HG02884 (cell line): ENCODE measurements at regions not wholly inside any gene's neighbourhood (a gene's known extent, or its start where the extent isn't known, plus 50 kb on each side); places are given as distances from the start of the nearest gene placed in this dataset.

Experiments
- ATAC-seq: cut with Tn5 transposase; IDR thresholded peaks from one replicate; pipeline ENCODE4 v1.9.1; 2021; ENCODE audit warnings: mild to moderate bottlenecking, moderate library complexity; ENCODE audit not compliant: unreplicated experiment

DNA sequence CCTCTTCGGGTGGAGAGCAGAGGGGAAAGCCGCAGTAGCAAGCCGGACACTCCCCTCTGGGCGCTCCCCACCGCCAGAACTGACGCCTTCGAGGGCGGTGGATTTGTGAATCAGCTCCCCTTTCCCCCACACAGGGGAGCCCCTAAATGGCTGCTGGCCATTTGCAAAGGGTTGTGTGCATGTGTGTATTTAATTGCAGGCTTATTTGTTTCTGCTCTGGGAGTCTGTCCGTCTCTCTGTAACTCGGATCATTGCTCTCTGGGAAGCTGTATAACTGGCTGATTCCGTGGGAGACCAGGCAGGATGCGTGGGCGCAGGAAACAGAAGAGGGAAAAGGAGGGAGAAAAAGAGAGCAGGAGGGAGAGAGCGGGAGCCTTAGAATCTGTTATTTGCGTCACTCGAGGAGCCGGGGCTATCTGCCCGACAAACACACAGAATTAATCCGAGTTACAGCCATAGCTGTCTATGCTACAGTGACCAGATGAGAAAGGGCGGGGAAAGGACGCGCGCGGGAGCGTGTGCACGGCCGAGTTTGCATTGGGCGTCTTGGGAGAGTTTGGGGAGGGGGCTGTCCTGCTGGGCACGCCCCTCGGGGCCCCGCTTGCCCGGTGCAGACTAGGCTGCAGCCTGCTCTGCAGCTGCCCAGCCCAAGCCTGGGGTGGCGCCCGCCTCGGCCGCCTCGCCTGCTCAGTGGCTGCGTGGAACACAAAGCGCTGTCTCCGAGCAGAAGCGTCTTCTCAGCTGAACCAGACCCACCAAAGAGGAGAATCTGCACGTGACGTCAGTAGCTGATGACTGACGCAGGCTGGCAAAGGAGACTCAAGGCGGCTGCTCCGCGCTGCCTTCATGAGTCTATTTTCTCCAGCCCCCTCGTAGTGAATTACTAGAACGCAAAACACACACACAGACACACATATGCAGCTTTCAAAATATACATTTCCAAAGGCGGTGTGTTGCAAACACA lies 105.3 kb upstream of the HSD17B12 start:
- ATAC-seq, result no peak

DNA sequence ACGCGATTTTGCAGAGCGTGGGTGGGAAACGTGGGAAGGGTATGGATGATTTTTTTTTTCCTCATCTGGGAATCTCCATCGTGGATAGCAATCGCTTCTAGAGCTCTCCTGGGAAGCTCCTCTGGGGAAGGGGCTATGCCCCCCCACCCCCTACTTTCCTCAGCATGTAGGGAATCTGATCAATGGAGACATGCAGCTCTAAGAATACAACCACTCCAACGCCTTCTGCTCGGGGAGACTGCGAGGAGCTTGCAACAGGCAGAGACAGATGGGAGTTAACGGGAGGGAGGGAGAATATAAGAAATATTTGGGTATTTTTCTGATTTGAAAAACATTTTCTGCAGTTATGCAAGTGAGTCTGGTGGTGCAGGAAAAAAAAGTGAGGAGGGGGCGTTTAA lies 104.6 kb upstream of the HSD17B12 start:
- no peak for ATAC-seq

DNA sequence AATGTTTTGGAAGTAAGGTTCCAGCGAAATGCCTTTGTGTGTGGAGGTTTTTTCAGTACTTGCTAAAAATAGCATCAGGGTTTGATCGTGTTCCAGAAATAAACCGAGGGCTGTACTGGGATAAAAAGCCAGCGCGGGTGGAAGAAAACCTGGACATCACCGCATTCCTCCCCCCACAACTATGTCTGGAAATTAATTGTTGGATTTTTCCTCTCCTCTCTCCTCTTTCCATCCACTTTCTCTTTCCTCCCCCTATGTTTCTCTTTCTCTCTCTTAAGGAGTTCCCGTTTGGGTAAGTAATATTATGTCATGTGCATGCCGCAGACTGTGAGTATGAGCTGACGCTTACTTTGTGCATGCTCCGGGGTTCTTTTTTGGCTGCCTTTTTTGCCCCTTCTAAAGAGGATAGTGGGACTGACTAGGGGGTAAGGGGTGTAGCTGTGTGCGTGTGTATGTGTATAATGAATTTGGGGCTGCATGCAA lies 104.2 kb upstream of the HSD17B12 start:
- no peak for ATAC-seq

DNA sequence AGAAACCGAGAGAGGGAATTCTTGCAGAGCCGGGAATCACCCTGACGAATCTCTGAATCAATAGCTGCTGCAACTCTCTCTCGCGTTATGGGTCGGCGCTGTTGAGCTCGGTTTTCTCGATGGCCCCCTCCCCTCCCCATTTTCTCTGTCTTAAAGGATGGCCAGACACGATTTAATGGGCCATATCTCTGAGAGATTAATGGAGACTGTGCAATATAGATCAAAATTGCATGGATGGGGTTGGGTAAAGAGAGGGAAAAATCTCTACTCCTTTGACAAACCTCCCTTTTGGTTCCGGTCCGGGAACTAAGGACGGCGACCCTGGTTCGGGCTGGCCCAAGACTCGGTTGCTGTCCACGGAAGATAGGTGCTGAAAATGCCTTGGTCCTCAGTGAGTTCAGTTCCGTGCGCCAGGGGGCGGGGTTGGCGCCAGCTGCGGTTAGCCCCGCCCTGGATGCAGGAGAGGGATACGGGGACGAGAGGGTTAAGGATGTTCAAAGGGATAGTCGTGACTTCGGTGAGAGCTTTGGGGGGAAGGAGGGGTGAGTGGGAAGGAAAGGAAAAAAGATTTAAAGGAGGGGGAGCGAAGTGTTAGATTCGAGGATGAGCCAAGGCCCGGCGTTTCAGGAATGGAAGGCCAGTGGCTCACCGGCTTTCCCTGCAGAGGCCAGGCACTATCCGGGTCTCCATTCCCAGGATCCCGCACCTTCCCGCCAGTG lies 103.6 kb upstream of the HSD17B12 start:
- ATAC-seq, result no peak

DNA sequence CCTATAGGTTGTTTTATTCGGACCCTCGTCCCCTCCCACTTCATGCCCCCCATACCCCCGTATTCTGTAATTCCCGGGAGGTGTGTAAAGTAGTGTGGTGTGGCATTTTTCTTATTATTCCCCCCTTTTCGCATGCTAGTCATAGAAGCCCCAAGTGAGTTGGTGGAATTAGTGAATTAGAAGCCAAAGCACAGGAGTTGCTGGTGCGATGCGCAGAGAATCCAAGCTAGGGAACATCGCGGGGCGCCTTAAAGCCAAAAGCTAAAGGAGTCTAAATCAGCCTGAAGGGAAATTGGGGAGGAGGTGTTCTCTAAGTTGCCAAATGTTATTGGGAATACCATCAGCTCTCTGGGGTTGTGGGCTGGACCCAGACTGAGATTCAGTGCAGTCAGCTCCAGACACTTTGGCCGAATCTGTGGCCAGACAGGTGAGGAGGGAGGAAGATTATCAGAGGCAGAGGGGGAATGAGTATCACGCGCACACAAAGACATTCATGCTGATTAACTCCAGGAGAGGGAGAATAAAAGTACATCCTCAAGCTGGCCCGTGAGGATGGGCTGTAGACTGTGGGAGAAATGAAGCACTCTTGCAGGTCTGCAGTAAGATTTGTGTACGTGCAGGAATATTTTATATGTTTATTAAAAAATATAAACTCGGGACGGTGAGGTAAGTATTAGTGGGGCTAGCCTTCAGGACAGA lies 102.8 kb upstream of the HSD17B12 start:
- no peak for ATAC-seq

DNA sequence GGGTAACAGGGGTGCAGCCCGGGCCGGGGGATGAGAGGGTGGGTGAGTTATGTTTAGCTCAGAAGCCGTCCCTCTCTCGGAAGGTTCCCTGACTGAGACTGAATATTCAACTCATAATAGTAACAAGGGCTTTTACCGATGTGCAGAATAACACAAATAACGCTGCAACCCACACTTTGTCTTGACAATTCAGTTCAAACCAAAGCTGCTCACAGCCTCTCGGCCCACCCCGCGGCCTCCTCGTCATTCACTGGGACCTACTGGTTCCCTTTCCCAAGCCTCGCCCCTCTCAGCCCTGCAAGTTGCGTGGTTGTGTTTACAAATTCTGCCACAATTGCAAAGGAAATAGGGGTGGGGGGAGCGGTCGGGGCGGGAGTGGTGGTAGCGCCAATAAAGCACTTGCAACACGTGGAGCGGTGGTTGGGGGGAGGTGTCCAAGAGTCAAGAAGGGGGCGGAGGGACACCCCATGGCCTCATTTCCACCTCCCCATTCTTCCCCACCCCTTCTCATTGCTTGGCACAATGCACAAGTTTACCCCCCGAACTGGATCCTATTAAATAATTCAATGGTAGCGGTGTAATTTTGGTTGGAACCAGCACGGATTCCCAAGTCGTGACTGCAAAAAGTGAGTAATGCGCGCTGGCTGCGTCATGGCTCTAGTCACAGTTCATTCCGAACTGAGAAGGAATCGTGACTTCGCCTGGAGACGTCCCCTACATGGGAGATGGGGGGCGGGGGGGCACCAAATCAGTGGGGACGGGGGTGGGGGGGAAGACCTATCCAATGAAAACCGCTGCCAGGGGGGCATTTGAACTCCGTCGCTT lies 102.0 kb upstream of the HSD17B12 start:
- ATAC-seq, result no peak

DNA sequence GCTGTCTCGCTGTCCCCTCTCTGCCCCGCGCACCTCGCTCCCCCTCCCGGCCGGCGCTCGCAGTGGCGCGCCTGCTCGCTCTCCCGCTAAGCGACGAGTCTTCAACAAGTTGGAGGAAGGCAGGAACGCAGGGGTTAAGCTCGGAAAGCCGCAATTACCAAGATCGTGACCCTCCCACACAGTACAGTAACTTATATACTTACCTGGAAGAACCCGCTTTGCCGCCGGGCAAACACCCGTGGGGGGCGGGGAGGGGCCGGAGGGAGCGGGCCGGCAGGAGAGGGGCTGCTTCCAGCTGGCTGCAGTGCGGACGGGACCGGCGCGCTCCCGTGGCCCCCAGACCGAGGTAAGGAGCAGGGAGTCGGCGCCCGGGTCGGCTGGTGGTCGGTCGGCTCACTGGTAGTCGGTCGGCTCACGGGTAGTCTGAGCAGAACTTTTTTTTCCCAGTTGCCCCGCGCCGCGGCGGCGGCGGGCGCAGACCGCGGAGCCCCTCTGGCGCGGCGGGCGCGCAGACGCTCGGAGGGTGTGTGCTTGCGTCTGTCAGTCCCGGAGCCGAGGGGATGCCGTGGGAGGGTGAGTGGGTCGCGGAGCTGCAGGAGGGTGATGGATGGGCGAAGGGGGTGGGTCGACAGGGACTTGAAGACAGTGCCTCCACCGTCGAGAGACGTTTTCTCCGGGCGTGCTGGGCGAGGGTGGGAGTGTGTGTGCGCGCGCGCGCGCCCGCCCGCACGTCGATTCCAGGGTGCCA lies 101.2 kb upstream of the HSD17B12 start:
- ATAC-seq, result no peak

DNA sequence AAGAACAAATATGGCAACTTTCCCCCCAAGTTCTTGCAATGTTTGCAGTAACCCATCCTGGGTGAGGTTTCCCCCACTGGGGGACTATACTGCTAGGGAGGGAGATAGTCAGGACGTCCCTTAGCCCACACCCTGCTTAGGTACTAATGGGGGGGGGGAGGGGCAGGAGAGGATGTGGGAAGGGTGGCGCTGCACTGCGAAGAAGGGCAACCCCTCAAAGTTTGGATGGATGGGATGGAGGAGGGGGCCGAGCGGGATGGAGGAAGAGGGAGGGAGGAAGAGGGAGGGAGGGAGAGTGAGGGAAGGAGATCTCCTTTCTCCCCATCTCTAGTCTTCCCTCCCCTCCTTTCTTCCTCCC lies 100.6 kb upstream of the HSD17B12 start:
- ATAC-seq, result no peak

DNA sequence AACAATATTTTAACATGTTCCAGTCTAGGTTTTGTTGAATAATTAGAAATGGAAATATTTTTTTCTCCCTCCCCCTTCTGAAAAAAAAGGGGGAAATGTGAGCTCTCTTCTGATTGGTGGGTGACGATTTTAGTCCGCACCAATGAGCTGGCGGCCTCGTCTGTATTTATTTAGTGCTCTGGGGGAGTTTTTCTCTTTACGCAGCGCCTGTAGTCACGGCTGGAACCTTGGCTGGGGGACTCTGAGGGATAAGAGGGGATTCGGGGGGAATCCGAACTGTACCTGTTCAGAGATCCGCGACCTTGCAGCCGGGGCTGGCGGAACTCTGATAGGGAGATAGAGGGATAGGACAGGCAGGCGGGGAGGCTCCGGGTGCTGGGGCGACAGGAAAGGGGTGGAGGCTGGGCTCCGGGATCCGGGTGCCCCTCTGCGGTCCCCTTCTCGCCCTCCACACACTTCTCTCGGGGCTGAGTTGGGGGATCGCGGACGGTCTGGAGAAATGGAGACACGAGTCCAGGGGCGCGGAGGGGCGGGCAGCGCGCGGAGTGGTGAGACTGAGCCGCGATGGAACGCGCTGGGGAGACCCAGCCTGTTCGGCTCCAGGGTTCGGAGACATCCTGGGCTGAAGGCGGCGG lies 99.7 kb upstream of the HSD17B12 start:
- ATAC-seq, result no peak

DNA sequence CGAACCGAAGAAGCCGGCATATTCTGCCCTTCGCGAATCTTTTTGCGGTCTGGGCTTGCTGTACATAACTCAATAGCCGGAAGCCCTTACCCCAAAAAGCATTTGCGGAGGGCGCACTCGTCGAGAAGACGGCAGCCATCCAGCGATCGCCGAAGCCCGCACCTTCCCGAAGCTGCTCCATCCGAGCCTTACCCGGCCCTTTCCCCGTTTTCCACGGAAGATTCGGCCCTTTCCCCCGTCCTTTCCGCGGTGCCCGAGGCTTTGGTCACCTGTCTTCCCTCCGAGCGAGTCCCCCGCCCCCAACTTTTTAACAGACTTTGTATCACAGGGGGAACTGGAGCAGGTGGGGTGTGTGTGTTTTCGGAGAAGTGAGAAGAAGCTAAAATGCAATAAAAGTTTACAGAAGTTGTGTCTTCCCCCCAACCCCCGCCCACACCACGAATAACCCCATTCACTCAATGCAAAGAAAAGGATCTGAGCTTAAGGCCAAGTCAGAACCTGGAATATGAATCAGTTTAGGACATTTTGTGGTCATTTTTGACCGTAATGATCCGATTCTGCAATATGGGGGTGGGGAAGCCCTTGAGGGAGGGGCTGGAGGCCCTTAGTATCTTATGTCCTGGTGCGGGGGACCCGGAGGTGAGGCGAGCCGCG lies 99.0 kb upstream of the HSD17B12 start:
- no peak for ATAC-seq

DNA sequence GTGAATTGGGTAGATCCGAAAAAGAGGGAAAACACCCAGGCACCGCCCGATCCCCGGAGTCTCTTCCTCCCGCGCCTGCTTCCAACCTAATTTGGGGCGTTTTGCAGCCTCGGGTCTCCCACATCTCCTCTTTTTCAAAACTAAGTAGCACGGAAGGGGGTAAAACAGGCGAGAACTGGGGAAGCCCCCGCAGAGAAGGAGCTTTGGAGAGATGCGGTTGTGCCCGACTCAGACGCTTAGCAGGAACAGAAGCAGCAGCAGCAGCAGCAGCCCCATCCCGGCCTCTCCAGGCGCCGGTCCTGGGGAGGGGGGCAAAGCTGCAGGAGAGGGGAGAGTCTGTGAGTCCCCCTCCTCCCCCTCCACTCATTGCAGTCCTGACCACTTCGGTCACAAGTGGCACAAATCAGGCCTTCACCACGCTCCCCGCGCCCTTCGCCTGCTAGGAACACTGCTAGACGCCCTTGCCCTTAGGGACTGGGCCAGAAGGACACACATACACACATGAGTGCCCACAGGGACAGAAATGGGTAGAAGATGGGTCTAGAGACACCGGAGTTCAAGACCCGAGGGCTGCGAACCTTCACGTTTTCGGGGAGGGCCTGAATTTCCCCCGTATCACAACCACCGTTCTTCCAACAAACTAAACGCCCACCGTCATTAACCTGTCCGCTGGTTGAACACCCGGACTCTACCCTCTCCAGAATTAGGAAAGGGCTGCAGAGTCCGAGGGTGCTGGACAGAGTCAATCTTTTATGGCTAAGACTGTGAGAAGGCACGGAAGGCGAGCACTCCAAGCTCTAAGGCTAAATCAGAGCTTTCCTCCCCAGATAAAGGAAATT lies 98.3 kb upstream of the HSD17B12 start:
- no peak for ATAC-seq

DNA sequence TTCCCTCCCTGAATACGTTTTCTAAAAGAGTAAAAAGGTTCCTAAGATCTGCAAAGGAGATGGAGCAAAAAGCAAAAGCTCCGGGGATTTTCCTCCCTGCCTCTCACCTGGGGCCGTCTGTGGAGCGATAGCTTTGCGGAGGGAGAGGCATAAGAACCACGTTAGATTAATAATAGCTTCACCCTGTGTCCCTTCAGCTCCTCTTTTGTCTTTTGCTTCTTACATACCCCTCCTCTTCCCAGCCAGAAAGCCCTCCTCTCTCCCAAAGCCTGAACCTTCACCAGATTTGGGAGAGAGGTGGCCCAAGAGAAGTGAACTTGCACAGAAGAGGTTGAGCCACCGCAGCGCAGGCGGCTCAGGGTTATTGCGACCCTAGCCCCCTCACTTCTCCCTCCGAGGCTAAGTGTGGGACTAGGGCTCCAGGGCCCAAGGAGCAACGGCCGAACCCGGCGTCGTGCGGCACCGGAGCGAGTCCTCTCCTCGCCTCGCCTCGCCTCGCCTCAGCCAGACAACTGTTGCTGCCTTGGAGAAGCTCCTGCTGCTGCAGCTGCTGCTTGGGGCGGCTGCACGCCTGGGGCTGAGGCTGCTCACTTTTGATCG lies 97.6 kb upstream of the HSD17B12 start:
- ATAC-seq, result no peak

DNA sequence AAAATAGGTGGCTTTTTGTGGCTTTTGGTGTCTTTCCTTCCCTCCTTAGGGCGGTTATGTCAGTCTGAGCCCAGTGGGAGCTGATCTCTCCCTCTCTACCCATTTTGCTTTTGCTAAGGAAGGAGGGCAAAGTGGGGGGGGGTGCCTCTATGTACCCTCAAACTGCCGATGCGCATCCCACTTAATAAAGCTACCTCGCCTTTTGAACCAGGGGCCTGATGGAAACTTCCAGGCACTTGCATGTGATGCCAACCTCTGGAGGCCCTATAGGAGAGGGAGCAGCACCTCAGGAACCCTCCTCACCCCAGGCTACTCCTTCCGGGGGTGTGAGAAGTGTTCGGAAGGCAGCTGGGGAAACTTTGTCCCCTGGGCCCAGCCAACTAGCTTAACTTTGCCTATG lies 97.0 kb upstream of the HSD17B12 start:
- ATAC-seq, result no peak

DNA sequence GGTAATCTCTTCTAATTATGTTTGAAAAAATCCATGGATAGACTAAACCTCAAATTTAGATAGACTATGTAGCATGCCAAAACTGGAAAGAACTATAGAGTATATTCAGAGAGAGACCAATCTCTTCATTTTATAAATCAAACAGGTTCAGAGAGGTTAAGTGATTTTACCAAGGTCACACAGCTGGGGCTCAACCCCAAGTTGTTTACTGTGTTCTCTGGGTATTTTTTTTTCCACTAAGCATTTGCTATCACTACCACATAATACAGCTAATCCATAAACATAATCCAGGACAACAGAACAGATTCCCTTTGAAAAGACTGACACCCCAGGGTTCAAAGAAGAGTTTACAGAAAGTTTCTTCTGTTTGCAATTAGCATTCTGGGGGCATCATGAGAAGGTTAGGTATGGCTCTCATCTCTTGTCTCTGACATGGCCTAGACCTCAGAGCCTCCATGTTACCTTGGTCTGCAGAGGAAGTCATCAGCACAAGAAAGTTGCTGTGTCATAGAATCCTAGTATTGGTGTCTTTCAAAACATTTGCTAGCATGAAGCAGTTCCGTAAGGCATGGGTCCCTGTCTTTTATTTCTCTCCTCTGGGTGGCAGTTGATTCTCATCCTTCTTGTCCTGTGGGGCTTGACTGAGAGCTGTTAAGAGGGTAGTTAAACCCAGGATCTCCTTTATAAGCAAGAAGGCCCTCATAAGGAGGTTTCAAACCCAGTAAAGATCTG lies 94.5 kb upstream of the HSD17B12 start:
- ATAC-seq, result no peak

DNA sequence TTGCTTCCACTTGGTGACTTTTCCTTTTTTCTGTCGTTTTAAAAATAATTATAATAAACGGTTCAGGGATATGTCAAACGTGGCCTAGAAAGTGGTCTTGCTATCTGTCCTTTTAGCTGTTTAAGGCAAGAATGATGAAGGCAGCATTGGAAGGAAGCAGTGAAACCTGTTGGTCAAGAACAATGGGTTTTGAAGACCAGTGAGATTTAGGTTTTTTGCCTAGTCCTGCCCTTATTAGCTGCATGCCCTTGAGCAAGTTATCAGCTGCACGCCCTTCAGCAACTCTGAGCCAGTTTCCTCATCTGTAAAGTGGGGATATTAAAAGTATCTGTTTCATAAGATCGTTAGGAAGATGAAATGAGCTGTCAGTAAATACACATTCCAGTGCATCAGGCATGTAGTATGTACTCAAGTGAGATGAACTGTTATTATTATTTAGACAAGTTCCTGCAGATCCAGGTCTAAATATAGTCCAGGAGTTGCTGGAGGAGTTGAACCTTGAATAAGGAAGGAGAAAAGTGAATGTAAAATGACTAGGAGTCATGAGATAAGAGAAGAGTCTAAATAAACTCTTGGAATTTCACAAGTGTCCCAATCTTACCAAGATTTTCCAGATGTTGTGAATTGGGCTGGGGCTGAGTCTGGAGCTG lies 90.8 kb upstream of the HSD17B12 start:
- ATAC-seq, result no peak

DNA sequence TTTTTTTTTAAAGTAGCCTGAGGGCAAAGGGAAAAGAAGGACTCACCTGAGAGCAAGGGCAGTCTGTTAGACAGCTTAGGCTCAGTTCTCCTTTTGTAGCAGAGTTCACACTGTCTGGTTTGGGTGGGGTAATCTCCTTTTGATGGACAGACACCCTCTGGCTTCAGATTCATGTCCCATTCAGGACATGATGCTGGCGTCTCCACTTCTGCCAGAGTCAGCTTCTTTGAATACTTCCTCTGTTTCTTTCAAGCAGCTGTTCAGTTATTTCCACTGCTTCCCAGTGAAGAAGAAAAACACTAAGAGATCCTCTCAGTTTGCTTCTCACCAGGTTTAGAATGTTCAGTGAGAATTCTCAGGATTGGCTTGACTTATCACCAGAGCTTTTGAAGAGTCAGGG lies 79.0 kb upstream of the HSD17B12 start:
- ATAC-seq, result no peak
